Body of pancreas (tissue), 4 donors: ENCODE measurements at regions not wholly inside any gene's neighbourhood (a gene's known extent, or its start where the extent isn't known, plus 50 kb on each side); places are given as distances from the start of the nearest gene placed in this dataset.

Source experiments
- CTCF ChIP-seq, 7 experiments: fragments of 450-650 bp in 4 of 7; fragments of 200-600 bp in 3 of 7; sonication (generic) in 3 of 7; IDR thresholded peaks; one replicate each; pipeline ENCODE4 v1.5.1; 2016 to 2019; ENCODE audit warnings: antibody characterized with exemption in 7 of 7
- POLR2A ChIP-seq, 3 donors: fragments of 450-650 bp; IDR thresholded peaks; one replicate each; pipeline ENCODE4 v1.6.1; 2016; ENCODE audit warnings: antibody characterized with exemption in 3 of 3, mild to moderate bottlenecking in 2 of 3

DNA sequence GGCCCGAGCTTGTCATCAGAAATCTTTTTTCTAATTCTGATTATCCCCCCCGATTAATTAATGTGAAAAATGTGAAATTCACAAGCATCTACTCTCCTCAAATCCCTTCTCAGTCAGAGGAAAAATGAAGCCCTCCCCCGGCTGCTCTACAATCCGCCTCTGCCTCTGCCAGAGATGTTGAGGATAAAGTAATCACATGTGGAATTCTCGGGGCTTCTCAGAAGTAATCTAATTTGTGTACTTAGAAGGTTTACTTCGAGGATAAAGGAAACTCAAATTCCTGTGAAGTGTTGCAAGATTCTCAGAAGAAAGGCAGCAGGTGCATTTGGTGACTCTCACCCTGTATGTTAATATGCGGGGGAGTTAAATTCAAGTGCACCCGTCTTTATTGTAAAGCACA, 726.1 kb upstream of the ADAMTS16 start:
- no peak for TF ChIP-seq CTCF (IDR thresholded peaks at IDR 0.05)
- TF ChIP-seq POLR2A (IDR thresholded peaks at IDR 0.05): no peak
